ENCODE measurements at regions not wholly inside any gene's neighbourhood (a gene's known extent, or its start where the extent isn't known, plus 50 kb on each side); places are given as distances from the start of the nearest gene placed in this dataset.

DNA sequence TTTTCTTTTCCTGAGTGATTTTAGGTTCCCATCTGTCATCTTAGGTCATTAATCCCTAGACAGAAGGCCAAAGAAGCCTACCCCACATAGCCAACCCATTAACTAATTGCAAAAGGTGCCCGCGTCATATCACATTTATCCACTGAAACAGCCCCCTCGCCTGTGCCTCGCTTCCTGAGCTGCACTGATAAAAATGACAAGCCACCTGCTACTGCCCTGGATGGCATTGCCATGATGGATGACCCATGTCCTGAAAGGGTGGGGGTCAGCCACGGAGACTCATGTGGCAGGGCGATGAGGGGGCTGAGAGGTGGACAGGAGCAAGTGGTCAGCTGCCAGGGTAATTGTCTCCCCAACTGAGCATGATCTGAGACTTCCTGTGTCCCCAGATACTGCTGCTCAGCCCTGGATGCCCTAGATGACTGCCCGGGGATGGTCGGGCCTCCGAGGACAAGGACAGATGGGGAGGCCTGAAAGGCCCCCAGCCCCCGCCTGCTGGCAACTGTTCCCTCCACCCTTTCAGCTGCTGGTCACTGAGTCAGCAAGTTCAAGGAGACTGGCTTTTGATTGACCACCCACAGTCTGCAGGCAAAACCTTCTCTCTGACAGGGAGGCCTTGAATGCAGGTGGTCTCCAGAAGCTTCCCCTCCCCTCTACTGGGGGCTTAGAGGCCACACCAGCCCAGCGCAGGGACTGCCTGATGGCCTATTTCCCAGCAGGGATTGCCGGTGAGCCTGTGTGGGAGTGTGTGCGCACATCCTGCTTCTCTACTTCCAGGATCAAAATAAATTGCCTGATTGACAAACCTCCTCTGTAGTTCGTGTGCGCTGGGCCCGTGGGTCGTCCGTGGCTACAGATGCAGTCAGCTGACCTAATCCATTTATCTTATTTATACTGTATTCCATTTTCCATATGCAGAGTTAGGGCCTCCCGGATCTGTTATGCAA is 496.3 kb downstream of the BCOR start:
- Histone ChIP-seq H3K4me2 (ENCODE audit: insufficient read depth, low read length) (no peak overlapping the region), H3K27ac (ENCODE audit: extremely low read depth, low read depth, low read length) (no peak overlapping the region), H3K4me1 (replicated peaks in 1 of 2; ENCODE audit: control insufficient read depth in 2 of 2, insufficient read depth in 2 of 2, low read length in 2 of 2) (no peaks in the 10 kb centered on the region; a peak in 1 of 5 replicates), H3K9ac (ENCODE audit: insufficient read depth in 1 of 2, low read depth in 2 of 2, low read length in 2 of 2) (no peak overlapping the region), H3K9me3 (replicated peaks; ENCODE audit: control insufficient read depth, insufficient read depth, low read depth, low read length) (no peaks in the 10 kb centered on the region), H3K79me2 (ENCODE audit: control insufficient read depth, insufficient read depth, low read length) (no peaks in the 10 kb centered on the region), H2AFZ (ENCODE audit: low read depth, low read length) (no peak overlapping the region), H3K36me3 (ENCODE audit: control insufficient read depth, insufficient read depth, low read length) (no peaks in the 10 kb centered on the region), H3K9me1 (ENCODE audit: control insufficient read depth, insufficient read depth, low read length) (no peaks in the 10 kb centered on the region), H3K4me3 (no peak overlapping the region), H4K20me1 (replicated peaks; ENCODE audit: control insufficient read depth, insufficient read depth, low read length) (no peaks in the 10 kb centered on the region), H3K27me3 (ENCODE audit: control insufficient read depth in 2 of 2, insufficient read depth in 2 of 2, low read length in 2 of 2) (no peaks in the 10 kb centered on the region; a peak in 1 of 5 replicates)
- CTCF ChIA-PET (ENCODE audit: low intra/inter-chr PET ratio) = no interaction called here
- intact Hi-C loops (cut with micrococcal nuclease) = no loop called here
- DNase-seq (ENCODE audit: extremely low read depth in 1 of 4, low spot score in 3 of 4) = no peak
- WGBS (ENCODE audit: insufficient coverage, low coverage, missing lambda C conversion rate) = 9% methylated on average over 15 of the region's 19 CpGs
- POLR2A ChIA-PET = no interaction called here
- no peak for ATAC-seq
- BruUV-seq (replicated peaks) = no TSS peak
- no peak for FAIRE-seq
- TF ChIP-seq, protein P1, sequence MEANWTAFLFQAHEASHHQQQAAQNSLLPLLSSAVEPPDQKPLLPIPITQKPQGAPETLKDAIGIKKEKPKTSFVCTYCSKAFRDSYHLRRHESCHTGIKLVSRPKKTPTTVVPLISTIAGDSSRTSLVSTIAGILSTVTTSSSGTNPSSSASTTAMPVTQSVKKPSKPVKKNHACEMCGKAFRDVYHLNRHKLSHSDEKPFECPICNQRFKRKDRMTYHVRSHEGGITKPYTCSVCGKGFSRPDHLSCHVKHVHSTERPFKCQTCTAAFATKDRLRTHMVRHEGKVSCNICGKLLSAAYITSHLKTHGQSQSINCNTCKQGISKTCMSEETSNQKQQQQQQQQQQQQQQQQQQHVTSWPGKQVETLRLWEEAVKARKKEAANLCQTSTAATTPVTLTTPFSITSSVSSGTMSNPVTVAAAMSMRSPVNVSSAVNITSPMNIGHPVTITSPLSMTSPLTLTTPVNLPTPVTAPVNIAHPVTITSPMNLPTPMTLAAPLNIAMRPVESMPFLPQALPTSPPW (CRISPR knock-in tag; IDR thresholded peaks at IDR 0.05) = peak; percentile 30; the same call in 1 of the 2 replicates
- TF ChIP-seq ZNF316 (IDR thresholded peaks at IDR 0.05) = 0 out of 2 replicates have a peak, but pooled peaks have one; percentile 13
- no peak for TF ChIP-seq ZBTB1 (CRISPR knock-in tag; IDR thresholded peaks at IDR 0.05; ENCODE audit: borderline replicate concordance, low read depth)
- 0 out of 2 replicates have a peak, but pooled peaks have one; percentile 6 for TF ChIP-seq CBFA2T3 (IDR thresholded peaks at IDR 0.05)
- in situ Hi-C loops (cut with MboI) = no loop called here
